Right ventricle myocardium superior (tissue), 1 donor: ENCODE measurements at regions not wholly inside any gene's neighbourhood (a gene's known extent, or its start where the extent isn't known, plus 50 kb on each side); places are given as distances from the start of the nearest gene placed in this dataset.
A peak's percentile ranks its signal among the peaks of the same experiment; 100 is the strongest.

Source experiments
- ATAC-seq: fragments of 200-7000 bp; cut with Tn5 transposase; one replicate; pipeline ENCODE4 v1.9.1; 2020; ENCODE audit warnings: mild to moderate bottlenecking; ENCODE audit not compliant: poor library complexity
- DNase-seq: peaks from one replicate; pipeline ENCODE4 v3.0.0-alpha.2; 2020
- intact Hi-C: fragments of 100-400 bp; cut with DNase I; formaldehyde crosslinking; loops from one replicate; pipeline ENCODE4 v1.11.2; 2022
- donor health status: DM: no; HTN: yes; CAD: no; lungs with severe emphysema.

- intact Hi-C loops = no loop called here
- DNase-seq = no peak
- peak; percentile 98 for ATAC-seq
These were observed 460.2 kb downstream of the GABRG1 start for GRCh38 chr4:45663628-45664081.

- ATAC-seq (peak; percentile 99), DNase-seq (peak; percentile 51)
- intact Hi-C loops = no loop called here
These were observed 460.9 kb downstream of the GABRG1 start for GRCh38 chr4:45663003-45663402.

- intact Hi-C loops = no loop called here
- DNase-seq = no peak
- ATAC-seq = no peak
These were observed 462.0 kb downstream of the GABRG1 start for GRCh38 chr4:45661893-45662292.

- ATAC-seq = no peak
- intact Hi-C loops = no loop called here
- DNase-seq = no peak
These were observed 473.3 kb downstream of the GABRG1 start for GRCh38 chr4:45650545-45650944.

GRCh38 chr4:45648846-45649245, 475.0 kb downstream of the GABRG1 start:
- intact Hi-C loops = no loop called here
- no peak for ATAC-seq
- no peak for DNase-seq

GRCh38 chr4:45647823-45648222, 476.0 kb downstream of the GABRG1 start:
- DNase-seq (no peak), ATAC-seq (no peak)
- intact Hi-C loops = no loop called here

DNA sequence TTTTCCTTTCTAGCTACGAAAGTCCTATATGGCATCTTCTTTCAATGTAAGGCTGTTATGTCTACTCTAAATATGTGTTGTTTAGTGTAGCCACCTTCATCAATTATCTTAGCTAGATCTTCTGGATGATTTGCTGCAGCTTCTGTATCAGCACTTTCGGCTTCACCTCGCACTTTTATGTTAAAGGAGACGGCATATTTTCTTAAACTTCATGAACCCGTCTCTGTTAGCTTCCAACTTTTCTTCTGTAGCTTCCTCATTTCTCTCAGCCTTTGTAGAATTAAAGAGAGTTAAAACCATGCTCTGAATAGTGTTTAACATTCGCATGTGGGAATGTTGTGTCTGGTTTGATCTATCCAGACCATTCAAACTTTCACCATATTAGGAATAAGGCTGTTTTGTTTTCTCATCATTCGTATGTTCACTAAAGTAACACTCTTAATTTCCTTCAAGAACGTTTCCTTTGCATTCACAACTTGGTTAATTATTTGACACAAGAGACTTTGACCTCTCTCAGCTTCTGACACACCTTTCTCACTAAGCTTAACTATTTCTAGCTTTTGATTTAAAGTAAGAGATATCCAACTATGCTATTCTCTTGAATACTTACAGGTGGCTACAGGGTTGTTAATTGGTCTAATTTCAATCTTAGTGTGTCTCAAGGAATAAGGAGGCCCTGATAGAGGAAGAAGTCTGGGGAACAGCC, 476.8 kb downstream of the GABRG1 start:
- intact Hi-C loops = no loop called here
- ATAC-seq (no peak), DNase-seq (no peak)

- ATAC-seq (no peak), DNase-seq (no peak)
- intact Hi-C loops = no loop called here
These were observed 483.6 kb downstream of the GABRG1 start for GRCh38 chr4:45640281-45640680.

DNA sequence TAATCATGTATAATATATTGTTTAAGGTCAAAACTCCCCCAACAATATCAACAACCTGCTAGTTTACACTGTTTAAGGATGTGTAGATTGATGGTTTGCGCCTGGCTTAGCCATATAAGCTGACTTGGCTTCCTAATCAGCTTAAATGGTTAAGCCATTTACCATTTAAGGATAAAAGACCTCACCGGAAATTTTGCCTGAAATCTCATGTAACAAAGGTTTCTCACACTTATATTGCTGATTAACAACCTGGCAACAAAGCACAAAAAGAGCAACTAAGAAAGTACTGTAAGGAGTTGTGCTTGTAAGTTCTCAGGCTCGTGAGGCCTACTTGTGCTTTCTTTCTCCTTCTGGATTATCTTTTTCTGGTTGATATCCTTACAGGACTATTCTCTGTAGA, 485.2 kb downstream of the GABRG1 start:
- DNase-seq (no peak), ATAC-seq (no peak)
- intact Hi-C loops = no loop called here

GRCh38 chr4:45636175-45636574, 487.7 kb downstream of the GABRG1 start:
- DNase-seq = no peak
- intact Hi-C loops = no loop called here
- no peak for ATAC-seq

- intact Hi-C loops = no loop called here
- DNase-seq = no peak
These were observed 494.1 kb downstream of the GABRG1 start for GRCh38 chr4:45629717-45630116.

GRCh38 chr4:45621971-45622370, 501.9 kb downstream of the GABRG1 start:
- intact Hi-C loops = no loop called here
- DNase-seq (no peak), ATAC-seq (no peak)

More at GRCh38 chr4:45629717-45630116, 494.1 kb downstream of the GABRG1 start:
- ATAC-seq = peak; percentile 22

DNA sequence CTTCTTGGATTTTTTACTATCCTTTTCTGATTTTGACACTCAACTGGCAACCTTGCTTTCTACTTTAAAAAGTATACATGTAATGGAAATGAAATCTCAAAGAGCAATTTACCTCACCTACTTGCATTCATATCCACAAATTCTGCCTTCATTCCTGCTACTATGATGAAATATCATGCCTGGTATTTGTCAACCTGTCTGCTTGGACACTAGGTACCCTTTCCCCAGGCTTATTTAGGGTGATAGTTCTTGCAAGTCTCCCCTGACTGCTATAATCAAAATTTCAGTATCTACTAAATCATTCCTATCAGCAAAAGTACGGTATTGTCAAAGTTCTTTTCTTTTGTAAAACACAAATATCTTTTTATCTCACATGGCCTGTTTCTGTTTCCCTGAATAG, 503.0 kb downstream of the GABRG1 start:
- ATAC-seq (no peak), DNase-seq (no peak)
- intact Hi-C loops = no loop called here

DNA sequence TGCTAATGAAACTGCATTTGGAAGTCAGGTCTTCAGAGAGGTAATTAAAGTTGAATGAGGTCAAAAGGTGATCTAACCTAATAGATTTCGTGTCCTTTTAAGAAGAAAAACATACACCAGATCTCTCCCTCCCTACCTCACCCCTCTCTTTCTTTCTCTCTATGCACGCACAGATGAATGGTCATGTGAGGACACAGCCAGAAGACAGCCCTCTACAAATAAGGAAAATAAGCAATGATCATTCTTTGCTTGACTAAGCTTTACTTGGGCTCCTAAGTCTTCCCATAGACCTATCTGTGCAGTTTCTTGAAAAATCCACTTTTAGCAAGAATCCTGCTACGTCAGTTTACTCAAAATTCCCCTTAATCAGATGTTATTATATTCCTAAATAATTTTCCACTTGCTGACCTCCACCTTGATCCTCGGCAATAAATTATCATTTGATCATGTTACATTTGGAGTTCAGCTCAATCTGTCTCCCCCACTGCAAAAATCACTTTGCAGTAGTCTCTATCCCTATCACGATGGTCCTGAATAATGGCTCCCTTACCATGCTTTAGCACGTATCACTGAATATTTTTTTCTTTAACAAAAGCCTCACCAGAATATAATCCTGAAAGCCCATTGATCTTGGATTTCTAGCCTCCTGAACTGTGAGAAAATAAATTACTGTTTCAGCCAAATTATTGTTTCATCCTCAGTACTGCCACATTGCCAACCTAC, 527.3 kb downstream of the GABRG1 start:
- DNase-seq = no peak
- no peak for ATAC-seq
- intact Hi-C loops = no loop called here

DNA sequence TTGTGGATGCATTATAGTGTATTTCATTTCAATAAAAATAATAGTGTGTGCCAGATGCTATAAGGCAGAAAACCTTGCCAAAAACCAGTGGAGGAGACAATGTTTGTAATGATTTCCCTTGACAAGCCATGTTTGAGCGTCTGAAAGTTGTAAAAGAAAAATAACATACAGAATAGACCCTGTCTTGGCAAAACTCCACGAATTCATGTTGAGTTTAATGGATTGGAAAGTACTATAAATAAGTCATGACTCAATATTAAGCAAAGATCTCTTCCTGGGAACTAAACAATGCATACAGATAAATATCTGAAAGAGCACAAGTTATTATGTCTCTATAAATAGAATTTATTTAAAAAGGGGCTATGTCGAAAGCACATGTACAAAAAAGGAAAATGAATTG, 543.5 kb downstream of the GABRG1 start:
- intact Hi-C loops = no loop called here
- ATAC-seq = no peak
- no peak for DNase-seq

GRCh38 chr4:45578874-45579273, 545.0 kb downstream of the GABRG1 start:
- ATAC-seq (no peak), DNase-seq (no peak)
- intact Hi-C loops = no loop called here

DNA sequence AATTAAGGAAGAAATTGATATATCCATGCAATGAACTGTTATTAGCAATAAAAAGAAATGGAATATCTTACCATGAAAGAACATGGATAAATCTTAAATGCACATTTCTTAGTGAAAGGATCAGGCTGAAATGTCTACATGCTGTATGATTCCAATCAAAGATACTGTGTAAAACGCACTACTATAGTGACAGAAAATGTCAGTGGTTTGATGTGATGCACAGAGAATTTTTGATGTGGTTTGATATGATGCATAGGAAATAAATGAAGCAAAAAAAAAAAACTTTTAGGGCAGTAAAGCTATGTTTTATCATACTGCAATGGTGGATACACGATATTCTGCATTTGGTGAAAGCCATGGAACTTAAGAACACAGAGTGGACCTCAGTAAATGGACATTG, 547.6 kb downstream of the GABRG1 start:
- intact Hi-C loops = no loop called here

DNA sequence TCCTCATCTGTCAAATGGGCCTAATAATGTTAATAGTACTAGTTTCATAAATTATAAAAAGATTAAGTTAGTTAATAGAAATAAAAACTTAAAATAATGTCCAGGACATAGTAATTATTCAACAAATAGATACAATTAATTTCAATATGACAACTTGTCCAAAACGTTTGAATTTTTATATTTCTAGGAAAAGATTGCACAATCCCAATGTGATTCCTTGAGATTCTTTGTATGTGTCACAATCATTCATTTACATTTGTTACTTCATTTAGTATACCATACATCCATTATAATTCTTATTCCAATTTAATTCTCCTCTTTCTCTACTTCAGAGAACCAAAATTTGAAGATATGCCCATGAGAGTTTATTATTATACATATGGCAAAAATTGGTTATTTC, 554.2 kb downstream of the GABRG1 start:
- DNase-seq = no peak
- no peak for ATAC-seq
- intact Hi-C loops = no loop called here

More for the DNA sequence above, 547.6 kb downstream of the GABRG1 start:
- ATAC-seq (no peak), DNase-seq (no peak)

DNA sequence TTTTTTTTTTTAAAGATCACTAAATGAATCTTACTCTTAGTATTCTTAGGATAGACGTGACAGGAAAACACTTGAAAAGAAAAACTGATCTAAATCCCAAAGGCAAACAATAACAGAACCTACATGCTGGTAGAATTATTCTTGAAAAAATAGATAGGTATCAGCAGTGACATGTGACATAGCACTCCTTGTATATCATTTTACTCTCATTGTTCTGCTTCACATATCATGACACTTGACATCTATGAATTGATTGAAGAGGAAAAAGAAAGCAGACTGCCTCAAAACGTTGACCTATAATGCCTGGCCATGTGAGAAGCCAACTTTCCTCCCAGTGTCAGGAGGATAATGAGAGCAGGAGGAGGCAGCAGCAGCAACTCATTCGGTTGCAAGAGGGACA, 555.2 kb downstream of the GABRG1 start:
- DNase-seq (no peak), ATAC-seq (no peak)
- intact Hi-C loops = no loop called here

GRCh38 chr4:45566896-45567603, 556.8 kb downstream of the GABRG1 start:
- intact Hi-C loops = no loop called here
- no peak for ATAC-seq
- peak; percentile 30 for DNase-seq
